IPS-NIHi7 (cell line): ENCODE measurements at regions not wholly inside any gene's neighbourhood (a gene's known extent, or its start where the extent isn't known, plus 50 kb on each side); places are given as distances from the start of the nearest gene placed in this dataset.
"Not testable (repeated sequence)": the region's sequence is repeated elsewhere in the genome, so short reads cannot be mapped to it uniquely, and the experiment has no call there.

ENCODE experiments used
- DNase-seq: peaks from one replicate; pipeline ENCODE4 v3.0.0; 2012; ENCODE audit warnings: mixed read lengths; ENCODE audit errors: extremely low spot score

- DNase-seq: not testable (repeated sequence)
Measured at GRCh38 chr2:154582694-154583093, 115.8 kb upstream of the KCNJ3 start.

- not testable (repeated sequence) for DNase-seq
Measured at GRCh38 chr2:154583274-154583673, 115.2 kb upstream of the KCNJ3 start.

GRCh38 chr2:154587739-154588138 lies 110.8 kb upstream of the KCNJ3 start:
- DNase-seq: no peak

GRCh38 chr2:154588838-154589237 lies 109.7 kb upstream of the KCNJ3 start:
- no peak for DNase-seq

GRCh38 chr2:154589514-154589913 lies 109.0 kb upstream of the KCNJ3 start:
- DNase-seq: peak; percentile 23

GRCh38 chr2:154591294-154591820 lies 107.1 kb upstream of the KCNJ3 start:
- DNase-seq: no peak

- DNase-seq: no peak
Measured at GRCh38 chr2:154599189-154599588, 99.3 kb upstream of the KCNJ3 start.

GRCh38 chr2:154600927-154601494 lies 97.5 kb upstream of the KCNJ3 start:
- DNase-seq: no peak

GRCh38 chr2:154603682-154604081 lies 94.8 kb upstream of the KCNJ3 start:
- peak; percentile 15 for DNase-seq

GRCh38 chr2:154608438-154608837 lies 90.1 kb upstream of the KCNJ3 start:
- DNase-seq: no peak

GRCh38 chr2:154614906-154615305 lies 83.6 kb upstream of the KCNJ3 start:
- DNase-seq: no peak

- DNase-seq: no peak
Measured at GRCh38 chr2:154616659-154617058, 81.8 kb upstream of the KCNJ3 start.

- DNase-seq: no peak
Measured at GRCh38 chr2:154620471-154620870, 78.0 kb upstream of the KCNJ3 start.

- DNase-seq: peak; percentile 50
Measured at GRCh38 chr2:154623819-154624218, 74.7 kb upstream of the KCNJ3 start.

- no peak for DNase-seq
Measured at GRCh38 chr2:154637456-154637855, 61.0 kb upstream of the KCNJ3 start.

- DNase-seq: no peak
Measured at GRCh38 chr2:154638783-154639182, 59.7 kb upstream of the KCNJ3 start.

GRCh38 chr2:154640000-154640399 lies 58.5 kb upstream of the KCNJ3 start:
- no peak for DNase-seq
